Right cardiac atrium (tissue), 5 donors: ENCODE measurements at regions not wholly inside any gene's neighbourhood (a gene's known extent, or its start where the extent isn't known, plus 50 kb on each side); places are given as distances from the start of the nearest gene placed in this dataset.

Source experiments
- ATAC-seq, 2 donors: fragments of 200-7000 bp; cut with Tn5 transposase; one replicate each; pipeline versions ENCODE4 v1.8.0 to v1.9.1; 2020; ENCODE audit warnings: moderate library complexity in 2 of 2, mild to moderate bottlenecking in 1 of 2
- DNase-seq, 3 donors: peaks; one replicate each; pipeline ENCODE4 v3.0.0-alpha.2; 2020
- H3K27ac ChIP-seq: one replicate; pipeline ENCODE4 v1.5.1; 2013; ENCODE audit warnings: mild to moderate bottlenecking, low read length, control low read depth, moderate library complexity
- H3K27me3 ChIP-seq: one replicate; pipeline ENCODE4 v1.6.1; 2013; ENCODE audit not compliant: control insufficient read depth, insufficient read depth
- H3K4me1 ChIP-seq: one replicate; pipeline ENCODE4 v1.6.1; 2013; ENCODE audit warnings: low read length; ENCODE audit not compliant: control insufficient read depth, insufficient read depth
- H3K4me3 ChIP-seq: one replicate; pipeline ENCODE4 v1.5.1; 2013; ENCODE audit warnings: low read length, control low read depth
- H3K9me3 ChIP-seq: one replicate; pipeline ENCODE4 v1.6.1; 2013; ENCODE audit warnings: low read length; ENCODE audit not compliant: control insufficient read depth
- whole genome bisulfite sequencing: extraction: QIAGEN DNeasy Blood & Tissue Kit; methylation state at CpG from one replicate; pipeline ENCODE4 v1.1.7; 2013; 5-methylcytosine and 5-hydroxymethylcytosine counted together
- intact Hi-C, 4 donors: fragments of 100-400 bp; cut with DNase I; formaldehyde crosslinking; loops; one replicate each; pipeline versions ENCODE4 v1.11.0 to v1.14.0; 2022 to 2023
- donor health status: healthy with polysubstance abuse.
- donor health status: DM: no; HTN: yes; CAD: no.
- donor health status: DM: no; HTN: no; CAD: no.
- donor health status: DM: no; HTN: yes; CAD: no; lungs with severe emphysema.
- donor health status: DM: yes; HTN: yes; CAD: no.

GRCh38 chr18:78898635-78899034 lies 81.0 kb upstream of the SALL3 start:
- 92% methylated on average over 14 of the region's 14 CpGs for WGBS
- intact Hi-C loops = no loop called here
- Histone ChIP-seq H3K9me3 (no peaks in the 10 kb centered on the region), H3K4me1 (no peaks in the 10 kb centered on the region), H3K4me3 (no peak overlapping the region), H3K27me3 (no peaks in the 10 kb centered on the region), H3K27ac (no peak overlapping the region)
- ATAC-seq (no peak), DNase-seq (no peak)

DNA sequence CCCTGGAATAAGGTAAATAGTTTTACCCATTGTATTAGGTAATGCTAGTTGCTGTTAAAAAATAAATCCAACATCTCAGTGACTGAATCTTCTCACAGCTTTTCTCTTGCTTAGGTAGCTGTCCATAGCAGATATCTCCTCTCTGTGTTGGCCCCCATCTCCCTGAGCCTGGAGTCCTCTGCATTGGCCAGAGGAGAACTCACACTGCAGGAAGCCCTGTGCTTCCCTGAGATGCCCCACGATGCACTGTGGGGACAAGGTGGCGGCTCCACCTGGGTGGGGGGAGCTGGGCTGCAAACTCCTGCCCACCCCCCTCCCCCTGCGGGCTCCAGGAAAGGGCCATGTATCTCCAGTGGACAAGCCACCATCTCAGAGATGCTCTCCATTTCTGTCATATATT lies 80.4 kb upstream of the SALL3 start:
- no peaks in the 10 kb centered on the region for H3K9me3 ChIP-seq
- H3K4me3 ChIP-seq = no peak overlapping the region
- no peak overlapping the region for H3K27ac ChIP-seq
- WGBS = 83% methylated on average over 3 of the region's 3 CpGs
- H3K4me1 ChIP-seq = no peaks in the 10 kb centered on the region
- no peaks in the 10 kb centered on the region for H3K27me3 ChIP-seq
- intact Hi-C loops = no loop called here
- ATAC-seq (no peak), DNase-seq (no peak)

- no peak overlapping the region for H3K4me3 ChIP-seq
- WGBS = 81% methylated on average over 24 of the region's 24 CpGs
- no peaks in the 10 kb centered on the region for H3K4me1 ChIP-seq
- H3K27me3 ChIP-seq = no peaks in the 10 kb centered on the region
- DNase-seq = no peak
- ATAC-seq = no peak
- intact Hi-C loops = no loop called here
- H3K9me3 ChIP-seq = no peaks in the 10 kb centered on the region
- no peak overlapping the region for H3K27ac ChIP-seq
These were observed 78.4 kb upstream of the SALL3 start for GRCh38 chr18:78900938-78901909.

DNA sequence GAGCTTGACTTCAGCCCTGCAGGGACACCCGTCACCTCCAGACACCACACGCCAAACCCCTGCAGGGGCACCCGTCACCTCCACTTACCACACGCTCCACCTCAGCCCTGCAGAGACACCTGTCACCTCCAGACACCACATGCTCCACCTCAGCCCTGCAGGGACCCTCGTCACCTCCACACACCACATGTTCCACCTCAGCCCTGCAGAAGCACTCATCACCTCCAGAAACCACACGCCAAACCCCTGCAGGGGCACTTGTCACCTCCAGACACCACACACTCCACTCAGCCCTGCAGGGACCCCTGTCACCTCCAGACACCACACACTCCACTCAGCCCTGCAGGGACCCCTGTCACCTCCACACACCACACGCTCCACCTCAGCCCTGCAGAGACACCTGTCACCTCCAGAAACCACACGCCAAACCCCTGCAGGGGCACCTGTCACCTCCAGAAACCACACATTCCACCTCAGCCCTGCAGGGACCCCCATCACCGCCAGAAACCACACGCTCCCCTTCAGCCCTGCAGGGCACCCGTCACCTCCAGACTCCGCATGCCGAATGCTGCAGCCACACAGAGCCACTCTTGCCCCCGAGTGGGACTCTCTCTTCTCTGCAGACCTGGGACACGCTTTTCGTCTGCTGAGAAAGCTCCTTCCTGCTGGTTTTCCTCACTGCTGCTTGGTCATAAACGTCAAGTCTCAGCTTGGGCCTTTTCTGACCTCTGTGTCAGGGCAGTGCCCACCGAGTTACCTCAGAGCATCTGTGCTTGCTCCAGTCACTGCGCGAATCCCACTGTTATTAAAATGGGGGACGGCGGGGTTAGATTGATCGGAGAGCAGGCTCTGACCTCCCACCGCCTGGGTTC lies 77.5 kb upstream of the SALL3 start:
- Histone ChIP-seq H3K4me3 (no peak overlapping the region), H3K9me3 (no peaks in the 10 kb centered on the region), H3K4me1 (no peaks in the 10 kb centered on the region), H3K27ac (no peak overlapping the region), H3K27me3 (no peaks in the 10 kb centered on the region)
- 73% methylated on average over 24 of the region's 24 CpGs for WGBS
- ATAC-seq = no peak
- intact Hi-C loops = no loop called here
- DNase-seq = no peak

DNA sequence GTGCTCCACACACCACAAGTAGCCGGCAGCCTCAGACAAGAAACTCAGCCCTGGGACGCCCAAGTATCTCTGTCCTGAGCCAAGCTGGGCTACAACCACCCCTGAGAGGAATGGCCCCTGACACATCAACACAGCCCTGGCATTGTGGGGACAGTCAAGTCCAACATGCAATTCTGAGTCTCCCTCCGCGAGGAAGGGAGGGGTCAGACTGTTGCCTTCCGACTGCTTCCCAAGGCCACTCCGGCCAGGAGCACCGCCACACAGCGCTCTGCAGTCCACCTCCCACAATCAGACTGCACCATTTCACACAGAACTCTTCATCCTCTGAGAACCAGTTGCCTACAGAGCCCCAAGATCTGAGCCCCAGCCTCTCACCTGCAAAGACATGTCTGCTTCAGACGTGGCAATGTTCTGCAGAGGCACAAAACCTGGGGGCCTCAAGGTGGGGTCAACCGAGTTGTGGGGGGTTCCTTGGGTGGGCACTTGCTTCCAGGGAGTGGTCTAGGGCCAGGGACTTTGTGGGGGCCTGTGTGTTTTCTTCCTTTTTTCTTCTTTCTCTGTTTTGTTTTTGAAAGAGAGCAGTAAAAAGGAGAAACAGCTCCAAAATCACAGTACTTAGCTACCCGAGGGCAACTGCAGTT lies 76.7 kb upstream of the SALL3 start:
- H3K4me3 ChIP-seq = no peak overlapping the region
- no peak for ATAC-seq
- H3K9me3 ChIP-seq = no peaks in the 10 kb centered on the region
- H3K27me3 ChIP-seq = no peaks in the 10 kb centered on the region
- 75% methylated on average over 11 of the region's 11 CpGs for WGBS
- H3K4me1 ChIP-seq = no peaks in the 10 kb centered on the region
- H3K27ac ChIP-seq = no peak overlapping the region
- intact Hi-C loops = no loop called here
- no peak for DNase-seq

DNA sequence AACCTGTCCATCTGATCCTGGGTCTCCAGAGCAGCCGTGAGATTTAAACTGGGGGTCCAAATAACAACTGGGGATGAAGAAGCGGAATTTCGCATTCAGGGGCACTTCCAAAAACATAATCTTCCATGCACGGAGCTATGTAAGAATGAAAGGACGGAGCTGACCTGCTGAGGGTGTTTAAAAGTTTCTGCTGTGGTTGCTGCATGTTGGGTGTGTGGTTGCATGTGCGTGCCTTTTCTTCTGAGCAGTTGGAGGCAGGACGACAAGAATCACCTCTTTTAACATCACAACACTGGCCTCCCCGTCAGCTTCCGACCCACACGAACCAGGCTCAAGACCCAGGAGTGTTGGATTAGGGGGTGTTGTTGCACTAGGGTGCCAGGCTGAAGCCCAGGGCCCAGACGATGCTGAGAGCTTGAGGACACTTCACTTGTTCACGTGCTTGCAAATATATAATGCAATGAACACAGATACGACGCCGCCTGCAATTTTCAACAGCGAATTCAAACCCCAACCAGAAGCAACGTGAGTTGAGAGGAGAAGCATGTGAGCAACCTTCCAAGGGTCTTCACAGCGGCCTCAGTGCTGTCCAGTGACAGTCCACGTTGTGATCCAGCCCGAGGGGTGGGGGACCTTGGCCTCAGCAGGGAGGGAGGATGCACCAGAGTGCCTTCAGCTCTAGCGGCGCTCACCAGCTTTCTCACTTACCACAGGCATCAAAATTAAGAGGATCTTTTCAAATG lies 76.0 kb upstream of the SALL3 start:
- intact Hi-C loops = no loop called here
- no peaks in the 10 kb centered on the region for H3K27me3 ChIP-seq
- H3K27ac ChIP-seq = no peak overlapping the region
- H3K9me3 ChIP-seq = no peaks in the 10 kb centered on the region
- H3K4me1 ChIP-seq = no peaks in the 10 kb centered on the region
- no peak for DNase-seq
- H3K4me3 ChIP-seq = no peak overlapping the region
- 71% methylated on average over 22 of the region's 22 CpGs for WGBS
- ATAC-seq = no peak

DNA sequence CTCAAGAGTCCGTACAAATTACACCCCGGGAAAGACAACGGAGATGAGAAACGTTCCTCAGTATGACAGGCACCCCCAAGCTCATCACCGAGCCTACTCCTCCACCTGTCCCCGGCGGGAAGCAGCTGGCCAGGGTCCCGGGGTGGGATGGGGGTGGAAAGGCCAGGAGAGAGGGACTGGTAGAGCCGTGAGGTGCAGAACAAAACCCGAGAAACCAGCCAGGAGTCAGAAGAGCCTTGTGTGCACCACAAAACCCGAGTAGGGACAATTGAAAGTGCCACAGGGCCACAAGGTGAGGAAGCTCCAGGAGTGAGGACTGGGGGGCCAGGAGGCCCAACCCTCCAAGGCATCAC lies 75.5 kb upstream of the SALL3 start:
- Histone ChIP-seq H3K9me3 (no peaks in the 10 kb centered on the region), H3K27me3 (no peaks in the 10 kb centered on the region), H3K27ac (no peak overlapping the region), H3K4me3 (no peak overlapping the region), H3K4me1 (no peaks in the 10 kb centered on the region)
- intact Hi-C loops = no loop called here
- ATAC-seq (no peak), DNase-seq (no peak)
- WGBS = 74% methylated on average over 11 of the region's 11 CpGs

- Histone ChIP-seq H3K27me3 (no peaks in the 10 kb centered on the region), H3K4me3 (no peak overlapping the region), H3K4me1 (no peaks in the 10 kb centered on the region), H3K27ac (no peak overlapping the region), H3K9me3 (no peaks in the 10 kb centered on the region)
- DNase-seq = no peak
- ATAC-seq = no peak
- WGBS = 92% methylated on average over 9 of the region's 9 CpGs
- intact Hi-C loops = no loop called here
These were observed 74.3 kb upstream of the SALL3 start for GRCh38 chr18:78905334-78905733.

DNA sequence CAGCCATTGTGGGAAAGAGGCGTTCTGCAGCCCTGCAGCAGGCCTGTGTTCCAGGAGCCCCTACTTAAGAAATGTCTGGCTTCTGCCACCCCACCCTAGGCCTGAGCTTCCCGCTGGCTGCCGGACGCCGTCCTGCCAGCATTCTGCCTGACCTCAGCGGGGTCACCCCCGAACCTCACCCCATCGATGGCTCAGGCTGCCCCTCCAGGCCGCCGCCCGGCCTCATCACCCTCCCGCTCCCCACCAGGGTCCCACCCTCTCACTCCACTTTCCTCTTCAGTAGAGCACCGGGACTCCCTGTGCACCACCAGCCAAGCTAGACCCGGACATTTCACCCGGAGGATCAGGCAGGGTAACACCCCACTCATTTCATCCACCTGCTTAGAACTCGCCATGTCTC lies 73.6 kb upstream of the SALL3 start:
- Histone ChIP-seq H3K4me3 (no peak overlapping the region), H3K27ac (no peak overlapping the region), H3K9me3 (no peaks in the 10 kb centered on the region), H3K4me1 (no peaks in the 10 kb centered on the region), H3K27me3 (no peaks in the 10 kb centered on the region)
- WGBS = 87% methylated on average over 16 of the region's 16 CpGs
- intact Hi-C loops = no loop called here
- ATAC-seq (no peak), DNase-seq (no peak)

DNA sequence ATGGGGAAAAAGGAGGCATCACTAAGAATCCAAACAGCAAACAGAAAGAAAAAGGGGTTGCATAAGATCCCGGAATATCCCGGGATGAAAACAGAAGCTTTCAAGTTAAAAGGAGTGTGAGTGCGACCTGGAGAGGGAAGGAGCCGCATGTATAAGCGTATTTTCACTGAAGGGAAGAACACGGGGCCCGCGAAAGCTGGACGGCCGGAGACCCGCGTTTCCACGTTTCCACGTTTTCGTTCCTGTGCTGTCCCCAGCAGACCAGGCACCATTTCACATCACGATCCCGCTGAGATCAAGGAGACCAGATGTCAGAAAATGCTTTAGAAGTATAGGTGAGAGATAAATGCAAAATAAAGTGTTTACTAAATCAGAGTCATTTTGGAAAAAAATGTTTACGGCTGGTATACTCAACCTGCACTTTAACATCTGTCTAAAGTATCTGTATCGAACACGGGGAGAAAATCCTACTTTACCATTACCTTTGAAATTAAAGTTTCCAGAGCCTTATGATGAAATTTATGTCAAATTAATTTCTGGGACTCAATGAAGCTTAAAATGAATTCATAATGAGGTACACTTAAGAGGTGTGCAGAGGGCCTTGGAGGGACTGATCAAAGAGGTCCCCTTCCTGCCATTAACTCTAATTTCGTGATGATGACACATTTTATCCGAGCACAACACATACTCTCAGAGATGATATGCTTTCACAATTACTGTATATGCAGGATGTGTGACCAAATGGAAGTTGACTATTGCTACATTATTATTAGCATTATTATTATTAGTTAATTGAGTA lies 71.0 kb upstream of the SALL3 start:
- no peaks in the 10 kb centered on the region for H3K27me3 ChIP-seq
- no peak overlapping the region for H3K4me3 ChIP-seq
- H3K9me3 ChIP-seq = no peaks in the 10 kb centered on the region
- intact Hi-C loops = no loop called here
- no peak overlapping the region for H3K27ac ChIP-seq
- no peaks in the 10 kb centered on the region for H3K4me1 ChIP-seq
- no peak for ATAC-seq
- DNase-seq = no peak
- 90% methylated on average over 22 of the region's 22 CpGs for WGBS
